ENCODE measurements at regions not wholly inside any gene's neighbourhood (a gene's known extent, or its start where the extent isn't known, plus 50 kb on each side); places are given as distances from the start of the nearest gene placed in this dataset.

GRCh38 chrX:120775959-120776358 is 99.7 kb downstream of the CT47B1 start:
- Histone ChIP-seq H3K9me3 (ENCODE audit: control insufficient read depth, low read length) (no peaks in the 10 kb centered on the region), H3K9ac (ENCODE audit: low read length) (no peak overlapping the region), H3K4me1 (ENCODE audit: control insufficient read depth, insufficient read depth, low read length) (peaks cover 37% of the 10 kb centered on the region), H3K4me3 (ENCODE audit: low read length) (no peak overlapping the region), H3K27me3 (replicated peaks; ENCODE audit: control insufficient read depth, insufficient read depth, low read length) (no peaks in the 10 kb centered on the region), H3K36me3 (ENCODE audit: control insufficient read depth, insufficient read depth, low read length, severe bottlenecking) (no peaks in the 10 kb centered on the region)
- DNase-seq (ENCODE audit: low read depth) = no peak

- H3K36me3 ChIP-seq (ENCODE audit: control insufficient read depth, insufficient read depth, low read length, severe bottlenecking) = no peaks in the 10 kb centered on the region
- peak overlapping the region; percentile 84 for H3K9ac ChIP-seq (ENCODE audit: low read length)
- no peaks in the 10 kb centered on the region for H3K9me3 ChIP-seq (ENCODE audit: control insufficient read depth, low read length)
- H3K4me1 ChIP-seq (ENCODE audit: control insufficient read depth, insufficient read depth, low read length) = peaks cover 43% of the 10 kb centered on the region
- H3K4me3 ChIP-seq (ENCODE audit: low read length) = peak overlapping the region; percentile 2
- no peaks in the 10 kb centered on the region for H3K27me3 ChIP-seq (replicated peaks; ENCODE audit: control insufficient read depth, insufficient read depth, low read length)
- DNase-seq (ENCODE audit: low read depth) = no peak
Observed at GRCh38 chrX:120774606-120775005, 101.1 kb downstream of the CT47B1 start.

- Histone ChIP-seq H3K36me3 (ENCODE audit: control insufficient read depth, insufficient read depth, low read length, severe bottlenecking) (no peaks in the 10 kb centered on the region), H3K4me3 (ENCODE audit: low read length) (no peak overlapping the region), H3K27me3 (replicated peaks; ENCODE audit: control insufficient read depth, insufficient read depth, low read length) (no peaks in the 10 kb centered on the region), H3K9me3 (ENCODE audit: control insufficient read depth, low read length) (no peaks in the 10 kb centered on the region), H3K9ac (ENCODE audit: low read length) (peak overlapping the region; percentile 84), H3K4me1 (ENCODE audit: control insufficient read depth, insufficient read depth, low read length) (peaks cover 52% of the 10 kb centered on the region)
- no peak for DNase-seq (ENCODE audit: low read depth)
Observed at GRCh38 chrX:120773801-120774200, 101.9 kb downstream of the CT47B1 start.

GRCh38 chrX:120769576-120770341 is 105.9 kb downstream of the CT47B1 start:
- H3K4me1 ChIP-seq (ENCODE audit: control insufficient read depth, insufficient read depth, low read length) = peaks cover 56% of the 10 kb centered on the region
- peak overlapping the region; percentile 66 for H3K9ac ChIP-seq (ENCODE audit: low read length)
- no peaks in the 10 kb centered on the region for H3K27me3 ChIP-seq (replicated peaks; ENCODE audit: control insufficient read depth, insufficient read depth, low read length)
- no peak overlapping the region for H3K4me3 ChIP-seq (ENCODE audit: low read length)
- no peaks in the 10 kb centered on the region for H3K36me3 ChIP-seq (ENCODE audit: control insufficient read depth, insufficient read depth, low read length, severe bottlenecking)
- DNase-seq (ENCODE audit: low read depth) = peak; percentile 80
- H3K9me3 ChIP-seq (ENCODE audit: control insufficient read depth, low read length) = no peaks in the 10 kb centered on the region

DNA sequence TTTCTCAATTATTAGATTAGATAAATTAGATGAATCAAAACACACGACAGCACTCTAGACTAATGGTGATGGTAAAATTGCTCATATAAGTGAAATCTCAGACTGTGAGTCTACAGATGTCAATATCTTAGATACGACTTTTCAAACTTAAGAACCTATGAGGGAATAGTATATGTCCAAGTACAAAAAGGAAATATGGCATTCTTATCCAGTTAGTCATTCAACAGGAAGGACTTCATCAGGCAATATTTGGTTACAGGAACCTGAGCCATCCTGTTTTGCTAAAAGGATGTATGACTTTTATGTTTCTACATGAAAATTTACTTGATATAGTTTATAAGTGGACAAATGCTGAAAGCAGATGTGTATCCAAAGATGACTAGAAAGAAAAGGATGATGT is 107.0 kb downstream of the CT47B1 start:
- Histone ChIP-seq H3K9me3 (ENCODE audit: control insufficient read depth, low read length) (no peaks in the 10 kb centered on the region), H3K36me3 (ENCODE audit: control insufficient read depth, insufficient read depth, low read length, severe bottlenecking) (no peaks in the 10 kb centered on the region)
- DNase-seq (ENCODE audit: low read depth) = no peak

GRCh38 chrX:120768254-120768653 is 107.4 kb downstream of the CT47B1 start:
- H3K4me1 ChIP-seq (ENCODE audit: control insufficient read depth, insufficient read depth, low read length) = peaks cover 46% of the 10 kb centered on the region
- H3K4me3 ChIP-seq (ENCODE audit: low read length) = no peak overlapping the region
- H3K9ac ChIP-seq (ENCODE audit: low read length) = peak overlapping the region; percentile 43
- no peak for DNase-seq (ENCODE audit: low read depth)
- H3K36me3 ChIP-seq (ENCODE audit: control insufficient read depth, insufficient read depth, low read length, severe bottlenecking) = no peaks in the 10 kb centered on the region
- H3K27me3 ChIP-seq (replicated peaks; ENCODE audit: control insufficient read depth, insufficient read depth, low read length) = no peaks in the 10 kb centered on the region
- H3K9me3 ChIP-seq (ENCODE audit: control insufficient read depth, low read length) = no peaks in the 10 kb centered on the region

More for the DNA sequence above, 107.0 kb downstream of the CT47B1 start:
- Histone ChIP-seq H3K4me1 (ENCODE audit: control insufficient read depth, insufficient read depth, low read length) (peaks cover 46% of the 10 kb centered on the region), H3K27me3 (replicated peaks; ENCODE audit: control insufficient read depth, insufficient read depth, low read length) (no peaks in the 10 kb centered on the region), H3K9ac (ENCODE audit: low read length) (peak overlapping the region; percentile 14), H3K4me3 (ENCODE audit: low read length) (no peak overlapping the region)

- H3K9me3 ChIP-seq (ENCODE audit: control insufficient read depth, low read length) = no peaks in the 10 kb centered on the region
- H3K36me3 ChIP-seq (ENCODE audit: control insufficient read depth, insufficient read depth, low read length, severe bottlenecking) = no peaks in the 10 kb centered on the region
- peaks cover 3% of the 10 kb centered on the region for H3K27me3 ChIP-seq (replicated peaks; ENCODE audit: control insufficient read depth, insufficient read depth, low read length)
- no peak overlapping the region for H3K9ac ChIP-seq (ENCODE audit: low read length)
- no peak for DNase-seq (ENCODE audit: low read depth)
- peaks cover 13% of the 10 kb centered on the region for H3K4me1 ChIP-seq (ENCODE audit: control insufficient read depth, insufficient read depth, low read length)
- H3K4me3 ChIP-seq (ENCODE audit: low read length) = no peak overlapping the region
Observed at GRCh38 chrX:120763269-120763668, 112.4 kb downstream of the CT47B1 start.

DNA sequence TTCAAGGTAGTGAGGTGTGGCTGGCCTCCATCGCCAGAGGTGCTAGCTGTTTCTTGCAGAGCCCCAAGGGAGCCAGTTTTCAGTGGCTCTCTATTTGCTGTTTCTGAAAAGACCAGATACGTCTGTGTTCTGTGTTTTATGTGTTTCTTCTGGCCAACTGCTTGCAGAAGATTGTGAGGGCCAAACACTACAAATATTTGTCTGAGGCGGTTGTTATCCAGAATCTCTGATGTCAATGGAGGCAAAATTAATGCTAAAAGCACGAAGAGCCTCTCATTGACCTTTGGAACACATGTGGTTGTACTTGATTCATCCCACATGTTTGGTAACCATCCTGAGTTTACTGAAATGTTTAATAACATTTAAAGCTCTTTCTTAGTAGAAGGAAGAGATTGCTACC is 113.9 kb downstream of the CT47B1 start:
- H3K4me3 ChIP-seq (ENCODE audit: low read length) = no peak overlapping the region
- H3K4me1 ChIP-seq (ENCODE audit: control insufficient read depth, insufficient read depth, low read length) = peaks cover 9% of the 10 kb centered on the region
- no peaks in the 10 kb centered on the region for H3K36me3 ChIP-seq (ENCODE audit: control insufficient read depth, insufficient read depth, low read length, severe bottlenecking)
- peak; percentile 80 for DNase-seq (ENCODE audit: low read depth)
- H3K9ac ChIP-seq (ENCODE audit: low read length) = peak overlapping the region; percentile 51
- H3K9me3 ChIP-seq (ENCODE audit: control insufficient read depth, low read length) = no peaks in the 10 kb centered on the region
- H3K27me3 ChIP-seq (replicated peaks; ENCODE audit: control insufficient read depth, insufficient read depth, low read length) = peaks cover 3% of the 10 kb centered on the region

DNA sequence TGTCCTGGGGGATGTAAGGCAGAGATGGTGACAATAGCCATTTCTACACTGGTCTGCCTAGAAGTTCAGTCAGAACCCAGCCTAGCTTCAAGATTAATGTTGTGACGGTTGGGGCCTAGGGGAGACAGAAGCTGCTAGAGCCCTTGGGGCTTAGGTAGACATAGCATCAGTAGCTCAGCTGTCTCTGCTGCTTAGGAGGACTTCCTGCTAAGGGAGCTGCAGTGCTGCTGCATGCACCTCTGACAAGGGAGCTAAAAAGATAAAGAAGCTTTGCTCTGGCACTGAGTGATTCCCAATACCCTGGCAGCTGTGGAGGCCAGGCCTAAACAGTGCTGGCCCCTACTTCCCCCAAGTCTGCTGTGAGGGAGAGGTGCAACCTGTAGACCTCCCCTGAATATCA is 116.0 kb downstream of the CT47B1 start:
- Histone ChIP-seq H3K9ac (ENCODE audit: low read length) (no peak overlapping the region), H3K9me3 (ENCODE audit: control insufficient read depth, low read length) (no peaks in the 10 kb centered on the region), H3K4me3 (ENCODE audit: low read length) (no peak overlapping the region), H3K27me3 (replicated peaks; ENCODE audit: control insufficient read depth, insufficient read depth, low read length) (peaks cover 3% of the 10 kb centered on the region), H3K4me1 (ENCODE audit: control insufficient read depth, insufficient read depth, low read length) (peaks cover 9% of the 10 kb centered on the region), H3K36me3 (ENCODE audit: control insufficient read depth, insufficient read depth, low read length, severe bottlenecking) (no peaks in the 10 kb centered on the region)
- no peak for DNase-seq (ENCODE audit: low read depth)

DNA sequence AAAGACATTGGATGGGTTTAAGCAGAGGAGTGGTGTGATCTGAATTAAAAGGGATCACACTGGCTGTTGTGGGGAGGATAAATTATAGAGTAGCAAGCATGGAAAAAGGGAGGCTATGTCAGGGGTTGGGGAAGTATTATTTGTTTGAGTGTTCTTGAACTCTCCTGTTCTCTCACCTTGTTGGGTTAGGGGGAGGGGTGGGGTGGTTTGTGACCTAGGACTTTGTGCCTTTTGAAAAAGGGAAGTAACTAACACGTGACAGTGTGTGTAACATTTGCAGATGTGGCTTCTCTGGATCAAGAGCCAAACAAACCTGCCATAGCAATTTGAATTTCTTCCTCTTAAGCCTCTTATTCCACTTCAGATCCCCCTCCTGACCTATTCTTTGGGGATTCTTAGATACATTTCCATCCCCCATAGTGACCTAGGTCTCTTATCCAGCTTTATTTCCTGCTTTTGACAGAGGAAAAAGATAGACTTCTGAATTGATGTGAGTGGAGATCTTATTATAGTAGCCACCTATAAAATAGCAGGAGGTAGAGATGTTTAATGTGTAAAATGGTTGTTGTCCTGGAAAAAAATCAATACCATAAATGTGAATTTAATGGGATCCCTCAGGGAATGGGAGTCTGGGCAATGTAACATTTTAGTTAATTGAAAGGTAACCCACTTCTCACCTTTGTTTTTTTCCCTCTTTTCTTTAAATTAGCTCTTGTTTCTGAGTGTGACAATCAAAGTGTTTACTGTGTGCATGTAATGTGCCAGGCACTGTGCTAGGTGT is 120.4 kb downstream of the CT47B1 start:
- Histone ChIP-seq H3K9ac (ENCODE audit: low read length) (no peak overlapping the region), H3K27me3 (replicated peaks; ENCODE audit: control insufficient read depth, insufficient read depth, low read length) (peaks cover 3% of the 10 kb centered on the region), H3K36me3 (ENCODE audit: control insufficient read depth, insufficient read depth, low read length, severe bottlenecking) (no peaks in the 10 kb centered on the region), H3K9me3 (ENCODE audit: control insufficient read depth, low read length) (no peaks in the 10 kb centered on the region), H3K4me1 (ENCODE audit: control insufficient read depth, insufficient read depth, low read length) (no peaks in the 10 kb centered on the region), H3K4me3 (ENCODE audit: low read length) (no peak overlapping the region)
- DNase-seq (ENCODE audit: low read depth) = no peak

- H3K27me3 ChIP-seq (replicated peaks; ENCODE audit: control insufficient read depth, insufficient read depth, low read length) = no peaks in the 10 kb centered on the region
- H3K4me1 ChIP-seq (ENCODE audit: control insufficient read depth, insufficient read depth, low read length) = peaks cover 7% of the 10 kb centered on the region
- H3K9ac ChIP-seq (ENCODE audit: low read length) = no peak overlapping the region
- no peak overlapping the region for H3K4me3 ChIP-seq (ENCODE audit: low read length)
- DNase-seq (ENCODE audit: low read depth) = no peak
- no peaks in the 10 kb centered on the region for H3K9me3 ChIP-seq (ENCODE audit: control insufficient read depth, low read length)
- no peaks in the 10 kb centered on the region for H3K36me3 ChIP-seq (ENCODE audit: control insufficient read depth, insufficient read depth, low read length, severe bottlenecking)
Observed at GRCh38 chrX:120753413-120754251, 122.0 kb downstream of the CT47B1 start.
